GM21515 (cell line): ENCODE measurements at regions not wholly inside any gene's neighbourhood (a gene's known extent, or its start where the extent isn't known, plus 50 kb on each side); places are given as distances from the start of the nearest gene placed in this dataset.

ENCODE experiments used
- ATAC-seq: cut with Tn5 transposase; IDR thresholded peaks from one replicate; pipeline ENCODE4 v1.9.1; 2021; ENCODE audit not compliant: unreplicated experiment

GRCh38 chr10:36141856-36142560 is 499.9 kb upstream of the FZD8 start:
- ATAC-seq = no peak

- ATAC-seq = no peak
These were observed 487.0 kb upstream of the FZD8 start for GRCh38 chr10:36129051-36129450.

GRCh38 chr10:36126076-36126475 is 484.0 kb upstream of the FZD8 start:
- no peak for ATAC-seq

- no peak for ATAC-seq
These were observed 477.4 kb upstream of the FZD8 start for GRCh38 chr10:36119455-36119854.

GRCh38 chr10:36118314-36118713 is 476.2 kb upstream of the FZD8 start:
- no peak for ATAC-seq

- no peak for ATAC-seq
These were observed 475.8 kb upstream of the FZD8 start for GRCh38 chr10:36117890-36118289.

- ATAC-seq = no peak
These were observed 475.1 kb upstream of the FZD8 start for GRCh38 chr10:36117231-36117630.

GRCh38 chr10:36116731-36117130 is 474.6 kb upstream of the FZD8 start:
- no peak for ATAC-seq

GRCh38 chr10:36116040-36116439 is 473.9 kb upstream of the FZD8 start:
- ATAC-seq = no peak

GRCh38 chr10:36115364-36115763 is 473.3 kb upstream of the FZD8 start:
- no peak for ATAC-seq

- ATAC-seq = no peak
These were observed 472.8 kb upstream of the FZD8 start for GRCh38 chr10:36114913-36115312.

GRCh38 chr10:36114141-36114540 is 472.0 kb upstream of the FZD8 start:
- ATAC-seq = no peak

- no peak for ATAC-seq
These were observed 469.6 kb upstream of the FZD8 start for GRCh38 chr10:36111676-36112075.

GRCh38 chr10:36110097-36110496 is 468.0 kb upstream of the FZD8 start:
- ATAC-seq = no peak

GRCh38 chr10:36109399-36110023 is 467.4 kb upstream of the FZD8 start:
- ATAC-seq = no peak

GRCh38 chr10:36097696-36098095 is 455.6 kb upstream of the FZD8 start:
- no peak for ATAC-seq

GRCh38 chr10:36096576-36096975 is 454.5 kb upstream of the FZD8 start:
- ATAC-seq = no peak

GRCh38 chr10:36094096-36094495 is 452.0 kb upstream of the FZD8 start:
- ATAC-seq = no peak

GRCh38 chr10:36092116-36092515 is 450.0 kb upstream of the FZD8 start:
- ATAC-seq = no peak

- no peak for ATAC-seq
These were observed 448.9 kb upstream of the FZD8 start for GRCh38 chr10:36091007-36091406.

- no peak for ATAC-seq
These were observed 447.8 kb upstream of the FZD8 start for GRCh38 chr10:36089790-36090440.
